ENCODE measurements at regions not wholly inside any gene's neighbourhood (a gene's known extent, or its start where the extent isn't known, plus 50 kb on each side); places are given as distances from the start of the nearest gene placed in this dataset.

GRCh38 chr12:59934486-59934885, 338.7 kb downstream of the SLC16A7 start:
- intact Hi-C loops (cut with DNase I, micrococcal nuclease): no loop called here
- Histone ChIP-seq H3K9me3 (ENCODE audit: control insufficient read depth in 1 of 2, insufficient read depth in 1 of 2, low read length in 2 of 2) (no peaks in the 10 kb centered on the region), H3K4me1 (ENCODE audit: insufficient read depth, low read length) (no peaks in the 10 kb centered on the region), H3K4me3 (ENCODE audit: low read length) (no peak overlapping the region), H3K27ac (ENCODE audit: low read depth in 1 of 2, low read length in 2 of 2) (no peak overlapping the region), H3K27me3 (ENCODE audit: control insufficient read depth in 1 of 2, insufficient read depth in 2 of 2, low read length in 2 of 2) (no peaks in the 10 kb centered on the region), H3K36me3 (ENCODE audit: insufficient read depth, low read length) (no peaks in the 10 kb centered on the region)
- no peak for TF ChIP-seq CTCF (IDR thresholded peaks at IDR 0.05)
- H3K4me1 Mint-ChIP-seq (ENCODE audit: low read depth): no peaks in the 10 kb centered on the region
- DNase-seq: no peak
- ChIA-PET CTCF (no interaction called here), POLR2A (no interaction called here)
- no peak overlapping the region for H3K4me3 Mint-ChIP-seq
- no peak for ATAC-seq (ENCODE audit: poor library complexity)
- H3K36me3 Mint-ChIP-seq (ENCODE audit: low read depth): no peaks in the 10 kb centered on the region
- H3K9me3 Mint-ChIP-seq: no peaks in the 10 kb centered on the region
- H3K27me3 Mint-ChIP-seq: no peaks in the 10 kb centered on the region
- no peak overlapping the region for H3K27ac Mint-ChIP-seq

- no peak overlapping the region for H3K27ac ChIP-seq (ENCODE audit: low read depth in 1 of 2, low read length in 2 of 2)
- no peak overlapping the region for H3K4me3 Mint-ChIP-seq
- no peak for TF ChIP-seq CTCF (IDR thresholded peaks at IDR 0.05)
- H3K36me3 ChIP-seq (ENCODE audit: insufficient read depth, low read length): no peaks in the 10 kb centered on the region
- H3K27ac Mint-ChIP-seq: no peak overlapping the region
- ATAC-seq (ENCODE audit: poor library complexity): no peak
- no peaks in the 10 kb centered on the region for H3K9me3 ChIP-seq (ENCODE audit: control insufficient read depth in 1 of 2, insufficient read depth in 1 of 2, low read length in 2 of 2)
- no peak overlapping the region for H3K4me3 ChIP-seq (ENCODE audit: low read length)
- DNase-seq: no peak
- no peaks in the 10 kb centered on the region for H3K36me3 Mint-ChIP-seq (ENCODE audit: low read depth)
- no peaks in the 10 kb centered on the region for H3K27me3 Mint-ChIP-seq
- ChIA-PET POLR2A (no interaction called here), CTCF (no interaction called here)
- intact Hi-C loops (cut with DNase I, micrococcal nuclease): loop anchor here in 1 of 2 experiments (5.0 kb wide), 1 partner anchor 1746 kb away; no protein-coding TSS in a partner anchor
- no peaks in the 10 kb centered on the region for H3K27me3 ChIP-seq (ENCODE audit: control insufficient read depth in 1 of 2, insufficient read depth in 2 of 2, low read length in 2 of 2)
- H3K4me1 ChIP-seq (ENCODE audit: insufficient read depth, low read length): no peaks in the 10 kb centered on the region
- no peaks in the 10 kb centered on the region for H3K9me3 Mint-ChIP-seq
- H3K4me1 Mint-ChIP-seq (ENCODE audit: low read depth): no peaks in the 10 kb centered on the region
Measured at GRCh38 chr12:59936534-59936933, 340.7 kb downstream of the SLC16A7 start.

- Histone ChIP-seq H3K27me3 (ENCODE audit: control insufficient read depth in 1 of 2, insufficient read depth in 2 of 2, low read length in 2 of 2) (no peaks in the 10 kb centered on the region), H3K36me3 (ENCODE audit: insufficient read depth, low read length) (no peaks in the 10 kb centered on the region), H3K27ac (ENCODE audit: low read depth in 1 of 2, low read length in 2 of 2) (no peak overlapping the region), H3K4me3 (ENCODE audit: low read length) (no peak overlapping the region), H3K4me1 (ENCODE audit: insufficient read depth, low read length) (no peaks in the 10 kb centered on the region), H3K9me3 (ENCODE audit: control insufficient read depth in 1 of 2, insufficient read depth in 1 of 2, low read length in 2 of 2) (no peaks in the 10 kb centered on the region)
- no peak for TF ChIP-seq CTCF (IDR thresholded peaks at IDR 0.05)
- no peak for DNase-seq
- Mint-ChIP-seq H3K27me3 (no peaks in the 10 kb centered on the region), H3K27ac (no peak overlapping the region), H3K4me1 (ENCODE audit: low read depth) (no peaks in the 10 kb centered on the region), H3K4me3 (no peak overlapping the region), H3K9me3 (no peaks in the 10 kb centered on the region), H3K36me3 (ENCODE audit: low read depth) (no peaks in the 10 kb centered on the region)
- intact Hi-C loops (cut with DNase I, micrococcal nuclease): loop anchor here in 1 of 2 experiments (5.0 kb wide), 1 partner anchor 1745 kb away; no protein-coding TSS in a partner anchor
- CTCF ChIA-PET: no interaction called here
- ATAC-seq (ENCODE audit: poor library complexity): no peak
- POLR2A ChIA-PET: no interaction called here
Measured at GRCh38 chr12:59937148-59937547, 341.3 kb downstream of the SLC16A7 start.
